Peyer's patch (tissue), 4 donors: ENCODE measurements at regions not wholly inside any gene's neighbourhood (a gene's known extent, or its start where the extent isn't known, plus 50 kb on each side); places are given as distances from the start of the nearest gene placed in this dataset.

Experiments used
- CTCF ChIP-seq, 6 experiments: fragments of 450-650 bp in 4 of 6; fragments of 200-600 bp in 2 of 6; sonication (generic) in 1 of 6; IDR thresholded peaks; one replicate each; pipeline ENCODE4 v1.5.1; 2017 to 2019; ENCODE audit warnings: antibody characterized with exemption in 6 of 6, mild to moderate bottlenecking in 3 of 6, moderate library complexity in 1 of 6
- POLR2A ChIP-seq, 2 donors: fragments of 450-650 bp; IDR thresholded peaks; one replicate each; pipeline ENCODE4 v1.5.1; 2017; ENCODE audit warnings: antibody characterized with exemption in 2 of 2, mild to moderate bottlenecking in 2 of 2, moderate library complexity in 2 of 2

- TF ChIP-seq POLR2A (IDR thresholded peaks at IDR 0.05) (no peak), CTCF (IDR thresholded peaks at IDR 0.05) (no peak)
Observed at GRCh38 chr12:116390401-116391335, 113.2 kb upstream of the MED13L start.
